Hematopoietic multipotent progenitor cell (in vitro differentiated cells): ENCODE measurements at regions not wholly inside any gene's neighbourhood (a gene's known extent, or its start where the extent isn't known, plus 50 kb on each side); places are given as distances from the start of the nearest gene placed in this dataset.
"Not testable (repeated sequence)": the region's sequence is repeated elsewhere in the genome, so short reads cannot be mapped to it uniquely, and the experiment has no call there.

ENCODE experiments used
- DNase-seq, 3 donors: peaks; one replicate each; pipeline ENCODE4 v3.0.0-alpha.2; 2011 to 2015; ENCODE audit warnings: low read depth in 2 of 3, low spot score in 2 of 3

DNA sequence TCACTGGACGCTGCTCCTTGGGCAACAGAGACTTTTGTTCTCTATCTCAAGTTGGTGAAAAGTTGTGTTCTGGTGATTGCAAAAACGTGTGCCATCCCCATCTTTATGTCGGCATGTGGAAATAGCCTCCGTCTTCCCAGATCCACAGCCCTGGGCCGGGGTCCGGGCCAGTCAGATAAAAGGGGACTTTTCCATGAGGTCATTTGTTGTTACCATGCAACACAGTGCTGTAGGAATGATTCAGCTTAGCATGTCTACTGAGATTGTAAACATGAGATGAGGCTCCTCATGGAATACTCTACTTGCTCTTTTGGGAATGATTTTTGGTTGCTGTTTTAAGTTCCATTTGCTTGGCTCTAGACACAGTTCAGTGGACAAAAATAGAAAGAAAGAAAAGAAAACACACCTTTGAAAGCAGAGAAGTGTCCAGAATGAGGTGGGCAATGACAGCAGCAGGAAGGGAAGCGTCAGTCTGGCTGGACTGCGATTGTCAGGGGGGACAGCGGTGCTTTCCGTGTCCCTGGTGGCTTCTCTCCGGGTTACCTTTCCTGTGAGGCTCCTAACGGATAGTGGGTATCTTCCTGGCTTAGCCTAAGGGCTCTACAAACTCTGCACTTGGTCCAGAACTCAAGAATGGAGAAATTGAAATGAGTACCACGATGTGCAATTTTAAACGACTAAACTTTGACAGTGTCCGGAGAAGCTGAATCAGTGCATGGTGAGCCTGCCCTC, 91.6 kb downstream of the TEX29 start:
- no peak for DNase-seq

DNA sequence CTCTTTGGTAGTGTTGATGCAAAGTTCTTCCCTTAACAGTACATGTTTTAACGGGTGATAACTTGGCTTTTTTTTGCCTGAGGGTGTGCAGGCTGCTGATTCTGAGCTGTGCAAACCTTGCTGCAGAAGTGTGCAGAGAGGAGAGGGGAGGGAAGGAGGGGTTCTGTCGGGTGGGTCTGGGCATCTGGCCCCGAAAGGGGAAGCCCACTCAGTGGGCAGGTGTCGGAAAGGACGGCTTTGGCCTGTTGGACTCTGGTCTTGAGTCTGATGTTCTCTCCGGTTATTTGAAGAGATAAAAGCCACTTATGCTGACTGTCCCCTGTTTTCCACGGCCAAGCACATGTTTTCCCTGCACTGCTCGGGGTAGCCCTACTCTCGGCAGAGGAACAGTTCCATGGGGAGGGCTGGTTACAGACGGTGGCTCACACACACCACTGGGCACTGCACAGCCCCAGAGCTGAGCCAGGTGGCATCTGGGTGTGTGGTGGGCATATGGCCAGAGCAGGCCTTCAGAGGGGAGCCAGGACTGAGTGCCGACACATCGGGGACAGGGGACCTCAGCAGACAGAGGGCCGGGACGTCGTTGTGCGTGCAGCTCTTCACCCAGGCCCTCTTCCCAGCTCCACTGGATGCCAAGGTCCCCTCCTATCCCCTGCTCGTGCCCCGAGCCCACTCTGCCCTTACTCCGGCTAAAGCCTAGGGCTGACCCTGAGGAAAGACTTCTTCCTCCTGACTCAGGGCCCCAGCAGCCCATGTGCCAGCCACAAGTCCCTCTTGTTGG, 93.2 kb downstream of the TEX29 start:
- DNase-seq = no peak

DNA sequence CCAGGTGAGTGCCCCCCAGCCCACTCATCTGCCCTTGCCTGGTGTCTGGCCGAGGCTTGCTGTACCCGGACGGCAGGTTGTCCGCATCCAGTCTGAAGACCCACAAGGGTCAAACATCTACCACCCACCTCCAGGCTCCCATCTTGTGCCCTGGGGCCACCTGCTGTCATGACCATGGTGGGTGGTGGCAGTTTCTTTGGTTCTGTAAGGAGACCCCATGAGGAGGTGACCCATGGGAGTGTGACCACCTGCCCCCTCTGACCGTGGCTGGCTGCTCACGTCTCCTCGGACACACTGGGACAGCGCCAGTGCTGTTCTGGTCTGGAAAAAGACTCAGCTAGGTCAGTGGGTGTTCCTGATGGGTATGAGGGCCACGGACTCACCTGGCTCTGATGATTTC, 93.9 kb downstream of the TEX29 start:
- DNase-seq = no peak

DNA sequence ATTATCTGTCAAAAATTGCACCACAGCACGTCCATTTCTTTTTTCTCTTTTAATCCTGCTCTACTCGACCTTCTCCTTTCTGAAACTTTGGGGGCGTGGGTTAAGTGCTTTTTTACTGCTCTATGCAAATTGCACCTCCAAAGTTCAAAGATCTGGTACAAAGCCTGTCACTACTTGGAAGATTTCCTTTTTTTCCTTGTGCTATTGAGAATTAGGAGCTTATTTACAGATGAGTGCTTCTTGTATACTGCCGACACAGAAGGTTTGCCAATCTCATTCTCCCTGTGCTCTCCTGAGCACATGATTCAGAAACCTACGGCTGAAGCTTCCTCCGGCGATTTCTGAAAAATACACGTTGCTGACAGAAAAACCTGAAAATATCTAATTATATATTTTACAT, 94.8 kb downstream of the TEX29 start:
- DNase-seq = no peak

DNA sequence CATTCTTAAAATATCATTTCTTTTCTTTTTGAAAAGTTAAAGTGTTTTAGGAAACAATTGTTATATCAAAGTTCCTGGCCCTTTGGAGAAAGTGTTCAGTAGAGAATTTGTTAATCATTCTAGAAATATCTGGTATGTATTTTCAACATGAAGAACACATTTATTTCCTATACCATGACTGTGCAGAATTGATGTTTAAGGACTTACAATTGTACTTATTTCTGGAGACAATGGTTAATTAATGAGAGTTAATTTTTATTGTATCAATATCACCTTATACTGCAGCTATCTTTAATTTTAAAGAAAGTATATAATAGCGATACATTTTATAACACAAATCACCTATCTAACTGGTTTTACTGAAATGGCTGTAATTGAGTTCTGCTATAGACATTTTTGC, 95.3 kb downstream of the TEX29 start:
- DNase-seq = no peak

DNA sequence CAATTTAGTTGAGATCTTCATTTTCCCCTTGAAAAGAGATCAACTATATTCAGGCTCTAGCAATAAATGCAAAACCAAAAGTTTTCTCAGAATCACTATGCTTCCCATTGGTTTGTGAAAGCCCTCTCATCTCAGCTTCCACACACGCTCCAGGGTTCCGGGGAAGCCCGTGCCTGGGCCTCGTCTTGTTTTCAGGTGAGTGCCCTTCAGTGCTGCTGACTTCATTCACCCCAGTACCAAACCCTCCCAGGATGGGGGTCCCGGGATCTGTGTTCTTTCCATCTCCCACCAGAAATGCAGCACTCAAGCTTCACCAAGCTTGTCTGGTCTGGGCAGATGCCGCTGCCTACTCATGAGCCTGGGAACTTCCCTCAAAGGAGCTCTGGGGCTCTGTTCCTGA, 97.7 kb downstream of the TEX29 start:
- no peak for DNase-seq

DNA sequence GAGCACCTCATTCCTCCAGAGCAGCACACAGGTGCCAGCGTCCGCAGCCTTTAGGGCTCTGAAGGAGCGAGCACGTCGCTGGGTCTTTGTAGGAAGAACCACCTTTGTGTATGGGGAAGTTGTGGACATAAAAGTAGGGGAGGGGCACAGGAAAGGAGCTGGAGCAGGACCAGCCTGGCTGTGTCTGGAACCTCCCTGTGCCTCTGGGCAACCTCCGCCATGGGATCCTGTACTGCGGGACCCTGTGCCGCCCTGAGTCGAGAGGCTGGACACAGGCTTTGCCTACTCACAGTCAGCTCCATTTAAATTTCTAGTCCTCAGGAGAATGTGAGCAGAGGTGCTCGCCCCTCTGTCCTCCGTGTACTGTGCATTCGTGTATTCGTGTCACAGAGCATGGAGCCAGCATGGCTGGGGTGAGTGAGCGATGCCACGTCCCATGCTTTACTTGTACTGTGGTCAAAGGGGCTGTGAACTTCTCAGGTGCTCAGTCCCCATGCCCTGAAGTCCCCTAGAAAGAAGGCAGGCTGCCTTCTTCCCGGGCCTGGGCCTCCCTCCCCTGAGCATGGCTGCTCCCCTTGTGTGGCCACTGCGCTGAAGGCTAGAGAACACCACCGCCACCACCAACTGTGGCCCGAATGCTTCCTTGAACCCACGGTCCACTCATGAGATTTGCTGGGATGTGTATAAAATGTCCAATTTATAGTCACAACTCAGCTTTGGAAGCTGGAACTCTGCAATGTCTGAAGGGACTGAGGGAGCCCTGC, 99.9 kb downstream of the TEX29 start:
- DNase-seq = no peak

DNA sequence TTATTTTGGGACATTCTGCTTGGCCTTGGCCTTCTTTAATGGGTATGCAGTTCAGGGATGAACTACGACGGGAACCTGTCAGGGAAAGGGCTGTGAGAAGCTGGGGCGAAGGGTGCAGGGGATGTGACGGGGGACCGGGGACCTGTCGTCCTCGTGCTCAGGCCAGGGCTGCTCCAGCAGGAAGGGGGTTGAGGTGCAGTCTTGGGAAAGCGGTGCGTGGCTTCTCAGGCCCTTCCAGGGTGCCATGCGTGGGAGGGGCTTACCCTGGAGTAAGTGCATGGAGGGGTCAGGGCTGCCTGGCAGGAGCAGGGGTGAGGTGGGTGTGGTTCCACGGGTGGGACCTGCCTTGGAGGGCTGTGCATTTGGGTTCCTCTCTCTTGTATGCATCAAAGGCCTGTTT, 100.8 kb downstream of the TEX29 start:
- DNase-seq = no peak

DNA sequence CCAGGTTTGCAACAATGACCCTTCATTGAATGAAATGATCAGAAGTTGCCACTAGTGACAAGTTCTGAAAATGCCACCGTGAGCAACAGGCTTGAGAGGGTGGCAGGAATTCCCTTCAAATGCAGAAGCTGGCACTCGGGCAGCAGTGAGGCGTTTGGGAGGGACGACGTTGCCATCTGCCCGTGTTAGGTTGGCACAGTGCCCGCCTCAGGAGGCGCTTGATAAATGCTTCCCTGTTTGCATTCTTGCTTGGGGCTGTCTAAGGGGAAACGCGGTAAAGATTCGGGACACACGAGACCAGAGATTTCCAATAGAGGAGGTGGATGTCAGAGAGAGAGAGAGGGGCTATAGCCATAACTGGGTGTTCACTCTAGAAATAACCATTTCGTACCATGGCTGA, 101.9 kb downstream of the TEX29 start:
- DNase-seq = no peak

DNA sequence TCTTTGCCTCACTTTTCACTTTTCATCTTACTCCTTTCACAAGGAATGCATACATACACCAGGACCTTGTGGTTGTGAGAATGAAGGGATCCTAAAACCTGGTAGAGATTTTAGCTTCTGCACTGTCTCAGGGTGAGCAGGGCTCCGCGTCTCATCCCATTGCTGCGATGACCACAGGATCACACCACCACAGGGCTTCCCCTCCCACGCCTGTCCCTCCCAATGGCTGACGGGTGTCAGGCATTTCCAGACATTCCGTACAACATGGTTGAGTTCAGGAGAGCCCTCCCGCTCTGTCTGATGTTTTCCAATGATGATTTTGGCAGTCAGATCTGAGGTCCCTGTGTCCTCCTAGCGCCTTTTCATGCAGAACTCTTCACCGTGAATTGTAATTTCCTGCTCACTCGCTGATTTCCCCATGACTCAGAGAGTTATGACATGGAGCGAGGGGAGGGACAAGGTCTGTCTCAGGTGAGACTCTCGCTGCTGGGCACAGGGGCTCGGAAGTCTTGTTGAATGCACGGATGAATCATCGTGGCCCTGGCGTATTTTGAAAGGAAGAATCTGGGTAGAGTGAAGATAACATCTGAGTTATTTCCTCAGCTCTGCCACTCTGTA, 102.8 kb downstream of the TEX29 start:
- no peak for DNase-seq

DNA sequence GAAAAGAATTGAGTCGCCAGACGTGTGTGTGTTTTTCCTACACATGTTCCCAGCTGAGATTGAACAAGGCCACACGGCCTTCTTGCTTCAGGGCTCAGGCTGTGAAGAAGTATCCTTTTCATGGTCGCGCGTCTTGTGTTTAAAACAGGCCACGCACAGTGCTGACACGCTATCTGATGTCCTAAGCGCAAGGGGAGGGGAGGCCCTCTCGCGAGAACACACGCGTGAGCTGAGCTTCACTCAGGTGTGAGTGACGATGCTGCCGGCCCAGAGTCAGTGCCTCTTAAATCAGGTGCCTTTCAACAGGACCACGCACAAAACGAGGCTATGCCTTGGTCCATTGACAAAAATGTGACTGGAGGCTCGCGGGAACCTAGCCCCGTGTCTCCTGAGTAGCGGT, 103.7 kb downstream of the TEX29 start:
- DNase-seq = no peak

DNA sequence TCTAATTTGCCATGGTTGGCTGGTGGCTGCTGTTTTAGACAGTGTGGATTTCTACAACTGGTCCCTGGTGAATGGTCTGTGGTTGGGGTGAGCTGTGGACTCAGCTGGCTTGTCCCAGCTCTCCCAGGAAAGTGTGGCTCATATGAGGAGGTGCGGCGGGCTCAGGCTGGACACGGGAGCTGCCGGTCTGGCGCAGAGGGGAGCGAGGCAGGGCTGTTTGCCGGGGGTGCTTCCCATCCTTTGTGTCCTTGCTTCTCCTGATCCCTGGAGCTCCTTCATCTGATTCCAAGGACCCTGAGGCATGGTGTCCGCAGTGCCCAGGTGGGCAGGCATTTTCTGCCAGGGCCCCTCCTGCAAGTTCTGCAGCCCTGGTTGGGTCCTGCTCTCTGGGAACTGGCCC, 104.9 kb downstream of the TEX29 start:
- no peak for DNase-seq

DNA sequence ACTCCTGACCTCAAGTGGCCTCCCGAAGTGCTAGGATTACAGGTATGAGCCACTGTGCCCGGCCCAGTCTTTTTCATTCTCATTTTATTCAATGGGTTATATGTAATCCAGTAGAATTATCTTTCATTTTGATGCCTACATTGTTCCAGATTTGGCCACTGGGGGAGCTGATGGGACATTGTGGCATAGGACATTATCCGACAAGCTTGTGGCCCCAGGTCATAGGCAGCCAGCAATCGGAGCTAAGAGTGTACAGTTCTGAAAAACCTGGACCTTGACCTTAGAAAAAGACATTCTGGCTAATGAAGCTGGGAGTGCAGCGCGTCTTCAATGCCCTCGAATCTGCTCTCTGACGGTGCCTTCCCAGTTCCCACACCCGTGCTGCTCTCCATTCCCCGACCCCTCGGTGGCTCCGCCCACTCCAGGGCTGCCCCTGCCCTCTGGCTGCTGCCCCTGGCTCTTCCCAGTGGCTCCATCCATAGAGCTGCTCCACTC, 108.7 kb downstream of the TEX29 start:
- DNase-seq = peak in 2 of 3 donors; percentile 29 to 74

DNA sequence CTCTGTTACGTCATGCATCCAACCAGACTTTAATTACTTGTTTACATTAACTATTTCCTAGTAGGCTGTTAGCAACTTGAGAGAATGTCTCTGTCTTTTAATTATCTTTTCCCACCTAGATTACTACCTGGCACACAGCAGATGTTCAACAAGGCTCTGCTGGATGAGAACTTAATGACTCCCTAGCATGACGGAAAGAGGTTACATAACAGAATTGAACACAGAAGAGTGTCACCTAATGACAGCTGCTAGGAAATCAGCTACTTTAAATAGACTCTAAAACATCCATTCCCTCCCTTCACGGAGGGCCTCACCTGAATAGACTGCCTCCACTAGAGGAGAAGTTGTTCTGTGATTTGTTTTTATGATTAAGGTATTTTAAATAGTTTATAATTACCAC, 110.8 kb downstream of the TEX29 start:
- DNase-seq = no peak

DNA sequence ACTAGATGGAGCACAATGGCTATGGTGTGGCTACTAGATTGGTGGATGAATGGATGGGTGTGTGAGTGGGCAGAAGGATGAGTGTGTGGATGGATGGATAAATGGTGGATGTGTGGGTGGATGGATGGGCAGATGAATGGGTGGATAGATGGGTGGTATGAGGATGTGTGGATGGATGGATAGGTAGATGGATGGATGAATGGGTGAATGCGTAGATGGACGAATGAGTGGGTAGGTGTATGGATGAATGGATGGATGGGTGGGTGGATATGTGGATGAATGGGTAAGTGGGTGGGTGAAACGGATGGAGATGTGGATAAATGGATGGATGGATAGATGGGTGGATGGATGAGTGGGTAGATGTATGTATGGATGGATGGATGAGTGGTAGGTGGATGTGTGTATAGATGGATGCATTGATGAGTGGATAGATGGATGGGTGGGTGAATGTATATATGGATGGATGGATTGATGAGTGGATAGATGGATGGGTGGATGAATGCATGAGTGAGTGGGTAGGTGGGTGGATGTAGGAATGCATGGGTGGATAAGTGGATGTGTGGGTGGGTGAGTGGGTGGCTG, 114.2 kb downstream of the TEX29 start:
- DNase-seq = no peak

DNA sequence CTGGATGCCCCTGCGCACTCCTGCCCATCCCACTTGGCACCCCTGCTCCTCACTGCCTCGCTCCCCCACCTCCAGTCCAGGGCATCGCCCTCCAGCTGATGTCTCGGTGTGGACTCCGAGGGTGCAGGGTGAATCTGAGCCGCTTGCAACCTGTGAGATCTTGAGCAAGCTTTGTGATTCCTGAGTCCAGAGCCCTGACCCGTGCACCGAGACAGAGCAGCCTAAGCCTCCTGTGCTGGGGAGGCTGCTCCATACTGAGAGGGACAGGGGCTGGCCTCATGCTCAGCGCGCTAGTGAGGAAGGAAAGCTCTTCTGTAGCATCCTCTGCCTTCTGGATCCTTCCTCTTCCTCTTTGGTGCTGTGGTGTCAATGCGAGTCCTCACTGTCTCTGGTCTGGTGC, 116.0 kb downstream of the TEX29 start:
- DNase-seq = no peak

DNA sequence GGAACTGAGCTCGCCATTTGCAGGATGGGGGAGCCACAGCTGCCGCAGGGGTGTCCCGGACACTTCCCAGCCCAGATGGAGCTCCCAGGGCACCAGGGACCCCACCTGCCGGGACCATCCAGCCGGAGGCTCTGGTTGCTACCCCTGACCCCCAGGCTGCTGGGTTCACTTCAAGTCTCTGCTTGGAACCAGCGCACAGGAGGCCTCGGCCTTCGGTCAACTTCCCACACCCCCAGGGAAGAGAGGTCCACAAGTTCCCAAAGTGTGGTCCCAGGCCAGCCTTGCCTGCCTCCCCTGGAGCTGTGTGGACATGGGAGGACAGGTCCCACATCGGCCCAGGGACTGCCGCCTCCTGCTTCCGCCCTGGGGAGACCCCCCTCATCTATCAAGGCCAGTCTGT, 117.0 kb downstream of the TEX29 start:
- no peak for DNase-seq

DNA sequence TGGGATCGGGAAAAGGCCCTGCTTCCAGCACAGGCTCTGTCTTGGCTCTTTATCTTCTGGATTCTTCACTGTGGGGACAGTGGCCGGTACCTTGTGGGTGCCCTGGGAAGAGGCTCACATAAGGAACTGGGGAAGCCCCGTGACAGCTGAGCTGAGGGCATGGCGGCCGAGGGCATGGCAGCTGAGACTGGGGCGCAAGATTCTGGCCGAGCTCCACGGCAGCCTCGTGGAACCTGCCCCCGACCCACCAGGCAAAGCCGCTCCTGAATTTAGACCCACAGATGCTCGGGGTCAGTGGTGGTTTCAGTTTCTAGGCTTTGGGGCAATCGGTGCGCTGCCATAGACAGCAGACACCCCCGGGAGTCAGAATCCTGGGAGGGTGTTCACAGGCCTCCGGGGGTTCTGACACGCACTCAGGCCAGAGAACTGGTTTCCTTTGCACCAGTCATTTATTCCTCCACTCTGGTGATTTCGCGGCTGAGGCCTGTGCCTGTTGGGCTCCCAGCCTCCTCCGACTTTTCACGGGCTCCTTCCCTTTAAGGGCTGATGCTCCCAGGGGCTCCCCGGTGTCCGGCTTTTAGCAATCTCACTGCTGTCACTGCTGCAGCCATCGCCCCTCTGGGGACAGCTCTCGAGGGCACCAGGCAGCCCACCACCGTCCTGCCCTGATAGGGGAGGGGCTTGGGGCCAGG, 117.6 kb downstream of the TEX29 start:
- DNase-seq = no peak

DNA sequence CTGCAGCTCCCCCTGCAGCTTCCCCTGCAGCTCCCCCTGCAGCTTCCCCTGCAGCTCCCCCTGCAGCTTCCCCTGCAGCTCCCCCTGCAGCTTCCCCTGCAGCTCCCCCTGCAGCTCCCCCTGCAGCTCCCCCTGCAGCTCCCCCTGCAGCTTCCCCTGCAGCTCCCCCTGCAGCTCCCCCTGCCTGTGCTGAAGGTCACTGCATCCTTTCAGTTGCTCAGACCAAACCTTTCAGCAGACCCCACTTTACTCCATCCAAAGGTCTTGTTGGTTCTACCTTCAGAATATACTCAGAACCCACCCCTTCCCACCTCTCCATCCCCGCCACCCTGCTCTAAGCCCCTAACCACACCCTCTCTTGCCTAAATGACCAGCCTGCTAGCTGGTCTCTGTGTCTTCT, 120.0 kb downstream of the TEX29 start:
- DNase-seq = not testable (repeated sequence)

DNA sequence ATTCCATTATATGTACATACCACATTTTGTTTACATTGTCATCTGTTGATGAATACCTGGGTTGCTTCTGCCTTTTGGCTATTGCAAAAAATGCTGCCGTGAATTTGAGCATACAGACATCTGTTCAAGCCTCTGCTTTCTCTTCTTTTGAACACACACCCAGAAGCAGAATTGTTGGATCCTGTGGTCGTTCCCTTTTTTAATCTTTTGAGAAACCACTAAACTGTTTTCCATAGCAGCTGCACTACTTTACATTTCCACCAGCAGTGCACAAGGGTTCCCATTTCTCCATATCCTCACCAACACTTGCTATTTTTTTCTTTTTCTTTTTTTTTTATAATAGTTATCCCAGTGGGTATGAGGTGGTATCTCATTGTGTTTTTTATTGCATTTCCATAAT, 123.5 kb downstream of the TEX29 start:
- no peak for DNase-seq
